ENCODE measurements at regions not wholly inside any gene's neighbourhood (a gene's known extent, or its start where the extent isn't known, plus 50 kb on each side); places are given as distances from the start of the nearest gene placed in this dataset.

- Histone ChIP-seq H3K9me3 (no peaks in the 10 kb centered on the region), H3K4me1 (no peaks in the 10 kb centered on the region), H3K4me3 (no peak overlapping the region), H3K27me3 (no peaks in the 10 kb centered on the region), H3K27ac (no peak overlapping the region), H3K36me3 (no peaks in the 10 kb centered on the region)
- intact Hi-C loops (cut with DNase I): no loop called here
- no peak for DNase-seq (ENCODE audit: extremely low spot score in 2 of 2)
- no peak for TF ChIP-seq POLR2A (IDR thresholded peaks at IDR 0.05)
- no peak for TF ChIP-seq POLR2AphosphoS5 (IDR thresholded peaks at IDR 0.05; ENCODE audit: insufficient read depth in 1 of 2, low read depth in 1 of 2)
- no peak for TF ChIP-seq CTCF (IDR thresholded peaks at IDR 0.05)
These were observed 316.8 kb upstream of the EMCN start for GRCh38 chr4:100834616-100835015.

GRCh38 chr4:100833906-100834305, 316.1 kb upstream of the EMCN start:
- H3K27ac ChIP-seq: no peak overlapping the region
- TF ChIP-seq POLR2A (IDR thresholded peaks at IDR 0.05) (no peak), CTCF (IDR thresholded peaks at IDR 0.05) (no peak), POLR2AphosphoS5 (IDR thresholded peaks at IDR 0.05; ENCODE audit: insufficient read depth in 1 of 2, low read depth in 1 of 2) (no peak)
- H3K36me3 ChIP-seq: no peaks in the 10 kb centered on the region
- no peaks in the 10 kb centered on the region for H3K4me1 ChIP-seq
- H3K9me3 ChIP-seq: no peaks in the 10 kb centered on the region
- intact Hi-C loops (cut with DNase I): no loop called here
- DNase-seq (ENCODE audit: extremely low spot score in 2 of 2): no peak
- no peak overlapping the region for H3K4me3 ChIP-seq
- H3K27me3 ChIP-seq: no peaks in the 10 kb centered on the region

GRCh38 chr4:100828986-100829685, 311.3 kb upstream of the EMCN start:
- no peaks in the 10 kb centered on the region for H3K9me3 ChIP-seq

GRCh38 chr4:100828364-100828763, 310.5 kb upstream of the EMCN start:
- Histone ChIP-seq H3K9me3 (no peaks in the 10 kb centered on the region), H3K4me3 (no peak overlapping the region), H3K27me3 (no peaks in the 10 kb centered on the region), H3K36me3 (no peaks in the 10 kb centered on the region), H3K27ac (no peak overlapping the region), H3K4me1 (no peaks in the 10 kb centered on the region)
- DNase-seq (ENCODE audit: extremely low spot score in 2 of 2): no peak
- intact Hi-C loops (cut with DNase I): no loop called here
- TF ChIP-seq POLR2AphosphoS5 (IDR thresholded peaks at IDR 0.05; ENCODE audit: insufficient read depth in 1 of 2, low read depth in 1 of 2) (no peak), POLR2A (IDR thresholded peaks at IDR 0.05) (no peak), CTCF (IDR thresholded peaks at IDR 0.05) (no peak)

More at GRCh38 chr4:100828986-100829685, 311.3 kb upstream of the EMCN start:
- DNase-seq (ENCODE audit: extremely low spot score in 2 of 2): no peak
- TF ChIP-seq CTCF (IDR thresholded peaks at IDR 0.05) (no peak), POLR2A (IDR thresholded peaks at IDR 0.05) (no peak), POLR2AphosphoS5 (IDR thresholded peaks at IDR 0.05; ENCODE audit: insufficient read depth in 1 of 2, low read depth in 1 of 2) (no peak)
- Histone ChIP-seq H3K4me3 (no peak overlapping the region), H3K36me3 (no peaks in the 10 kb centered on the region), H3K27me3 (no peaks in the 10 kb centered on the region), H3K27ac (no peak overlapping the region), H3K4me1 (no peaks in the 10 kb centered on the region)
- intact Hi-C loops (cut with DNase I): no loop called here

GRCh38 chr4:100827756-100828155, 309.9 kb upstream of the EMCN start:
- no peak overlapping the region for H3K27ac ChIP-seq
- intact Hi-C loops (cut with DNase I): no loop called here

More at GRCh38 chr4:100827756-100828155, 309.9 kb upstream of the EMCN start:
- Histone ChIP-seq H3K9me3 (no peaks in the 10 kb centered on the region), H3K4me3 (no peak overlapping the region), H3K36me3 (no peaks in the 10 kb centered on the region), H3K27me3 (no peaks in the 10 kb centered on the region), H3K4me1 (no peaks in the 10 kb centered on the region)
- DNase-seq (ENCODE audit: extremely low spot score in 2 of 2): no peak
- no peak for TF ChIP-seq CTCF (IDR thresholded peaks at IDR 0.05)
- TF ChIP-seq POLR2A (IDR thresholded peaks at IDR 0.05): no peak
- TF ChIP-seq POLR2AphosphoS5 (IDR thresholded peaks at IDR 0.05; ENCODE audit: insufficient read depth in 1 of 2, low read depth in 1 of 2): no peak

Data from vagina (tissue), 2 donors.